Caco-2 (cell line): ENCODE measurements at regions not wholly inside any gene's neighbourhood (a gene's known extent, or its start where the extent isn't known, plus 50 kb on each side); places are given as distances from the start of the nearest gene placed in this dataset.

Source experiments
- BruUV-seq: library from RNA; stranded (reverse); fragments of 400-500 nt; replicated peaks from 2 replicates; lab custom pipeline; 2021; lab: Mats Ljungman, UMichigan
- CTCF ChIA-PET: fragments of 300-600 bp; sonication (Branson Sonifier 250); formaldehyde crosslinking; loops from one replicate; lab custom pipeline; 2022; ENCODE audit warnings: antibody characterized with exemption; lab: Charles Lee
- POLR2A ChIA-PET: fragments of 300-600 bp; sonication (Branson Sonifier 250); formaldehyde crosslinking; loops from one replicate; lab custom pipeline; 2022; ENCODE audit warnings: antibody characterized with exemption; lab: Charles Lee
- DNase-seq, 2 experiments: peaks; one replicate each; pipeline versions ENCODE4 v3.0.0 to v3.0.0-alpha.2; 2020 to 2022
- H3K27me3 ChIP-seq: replicated peaks from 2 replicates; pipeline ENCODE4 v1.6.0; 2011; ENCODE audit warnings: low read length; ENCODE audit not compliant: control insufficient read depth, insufficient read depth
- H3K36me3 ChIP-seq: 2 replicates; pipeline ENCODE4 v1.5.1; 2011; ENCODE audit warnings: low read length; ENCODE audit not compliant: control insufficient read depth, insufficient read depth
- H3K4me1 ChIP-seq: fragments of 250-450 bp; sonication (Bioruptor Pico); 2 replicates; pipeline ENCODE4 v1.5.1; 2020; ENCODE audit warnings: mild to moderate bottlenecking
- H3K4me3 ChIP-seq: 2 replicates; pipeline ENCODE4 v1.5.1; 2011; ENCODE audit warnings: low read depth, mild to moderate bottlenecking, control low read depth, low read length
- H3K9me3 ChIP-seq: fragments of 250-450 bp; sonication (Bioruptor Pico); 2 replicates; pipeline ENCODE4 v1.5.1; 2020; ENCODE audit warnings: mild to moderate bottlenecking, moderate library complexity
- H3K27ac Mint-ChIP-seq: one replicate; pipeline ENCODE4 v1.8.0; 2022; ENCODE audit warnings: mixed read lengths; ENCODE audit not compliant: unreplicated experiment
- H3K27me3 Mint-ChIP-seq: one replicate; pipeline ENCODE4 v1.8.0; 2022; ENCODE audit warnings: mixed read lengths; ENCODE audit not compliant: insufficient read depth, unreplicated experiment
- H3K36me3 Mint-ChIP-seq: one replicate; pipeline ENCODE4 v1.8.0; 2022; ENCODE audit warnings: mild to moderate bottlenecking, mixed read lengths; ENCODE audit not compliant: insufficient read depth, unreplicated experiment
- H3K4me1 Mint-ChIP-seq: one replicate; pipeline ENCODE4 v1.8.0; 2022; ENCODE audit warnings: low read depth, mixed read lengths; ENCODE audit not compliant: unreplicated experiment
- H3K4me3 Mint-ChIP-seq: one replicate; pipeline ENCODE4 v1.8.0; 2022; ENCODE audit warnings: mild to moderate bottlenecking, moderate library complexity, mixed read lengths; ENCODE audit not compliant: unreplicated experiment
- H3K9me3 Mint-ChIP-seq: one replicate; pipeline ENCODE4 v1.8.0; 2022; ENCODE audit warnings: mixed read lengths; ENCODE audit not compliant: unreplicated experiment
- CTCF ChIP-seq, 2 experiments: fragments of 200-600 bp in 1 of 2; IDR thresholded peaks; 1 replicate in 1 of 2; 2 replicates in 1 of 2; pipeline versions ENCODE4 v1.5.1 to v1.8.0; 2011 to 2022; ENCODE audit warnings: antibody characterized with exemption in 1 of 2, control low read depth in 1 of 2, inconsistent platforms in 1 of 2, low read depth in 1 of 2, low read length in 1 of 2, mild to moderate bottlenecking in 1 of 2, moderate library complexity in 1 of 2; ENCODE audit not compliant: insufficient read depth in 1 of 2, severe bottlenecking in 1 of 2, unreplicated experiment in 1 of 2
- intact Hi-C: fragments of 100-400 bp; cut with micrococcal nuclease; formaldehyde crosslinking; loops from one replicate; pipeline ENCODE4 v1.10.0; 2022; ENCODE audit not compliant: unreplicated experiment

DNA sequence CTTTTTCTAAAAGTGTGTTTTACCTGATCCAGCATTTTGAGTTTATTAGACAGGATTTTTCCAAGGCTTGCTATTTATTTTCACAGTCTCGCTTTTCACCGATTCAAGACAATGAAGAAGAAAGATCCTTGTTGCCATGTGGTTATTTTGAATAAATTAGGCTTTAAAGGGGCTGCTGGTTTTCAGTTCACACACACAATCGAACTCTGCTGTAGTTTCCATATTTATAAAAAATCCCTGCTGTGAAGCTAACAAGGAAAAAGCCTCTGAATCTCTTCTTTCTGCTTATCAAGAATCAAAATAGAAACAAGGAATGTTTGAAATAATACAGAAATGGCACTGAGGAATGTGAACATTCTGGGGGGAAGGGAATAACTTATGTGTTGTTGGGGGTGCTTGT lies 102.5 kb upstream of the KAZN start:
- no peak for TF ChIP-seq CTCF (IDR thresholded peaks at IDR 0.05; ENCODE audit: insufficient read depth in 1 of 2, low read depth in 1 of 2, low read length in 1 of 2, severe bottlenecking in 1 of 2, unreplicated experiment in 1 of 2)
- ChIA-PET CTCF (no interaction called here), POLR2A (no interaction called here)
- Histone ChIP-seq H3K36me3 (no peaks in the 10 kb centered on the region), H3K4me1 (no peaks in the 10 kb centered on the region), H3K4me3 (no peak overlapping the region), H3K27me3 (no peaks in the 10 kb centered on the region), H3K9me3 (no peaks in the 10 kb centered on the region)
- BruUV-seq, result no TSS peak
- peaks cover 4% of the 10 kb centered on the region for H3K27me3 Mint-ChIP-seq
- no peak overlapping the region for H3K4me3 Mint-ChIP-seq
- H3K9me3 Mint-ChIP-seq, result peaks cover 13% of the 10 kb centered on the region
- DNase-seq, result no peak
- no peaks in the 10 kb centered on the region for H3K4me1 Mint-ChIP-seq
- H3K27ac Mint-ChIP-seq, result no peak overlapping the region
- intact Hi-C loops, result no loop called here
- H3K36me3 Mint-ChIP-seq, result no peaks in the 10 kb centered on the region

GRCh38 chr1:14498839-14499238 lies 99.6 kb upstream of the KAZN start:
- intact Hi-C loops, result no loop called here
- CTCF ChIA-PET, result no interaction called here
- BruUV-seq, result no TSS peak

DNA sequence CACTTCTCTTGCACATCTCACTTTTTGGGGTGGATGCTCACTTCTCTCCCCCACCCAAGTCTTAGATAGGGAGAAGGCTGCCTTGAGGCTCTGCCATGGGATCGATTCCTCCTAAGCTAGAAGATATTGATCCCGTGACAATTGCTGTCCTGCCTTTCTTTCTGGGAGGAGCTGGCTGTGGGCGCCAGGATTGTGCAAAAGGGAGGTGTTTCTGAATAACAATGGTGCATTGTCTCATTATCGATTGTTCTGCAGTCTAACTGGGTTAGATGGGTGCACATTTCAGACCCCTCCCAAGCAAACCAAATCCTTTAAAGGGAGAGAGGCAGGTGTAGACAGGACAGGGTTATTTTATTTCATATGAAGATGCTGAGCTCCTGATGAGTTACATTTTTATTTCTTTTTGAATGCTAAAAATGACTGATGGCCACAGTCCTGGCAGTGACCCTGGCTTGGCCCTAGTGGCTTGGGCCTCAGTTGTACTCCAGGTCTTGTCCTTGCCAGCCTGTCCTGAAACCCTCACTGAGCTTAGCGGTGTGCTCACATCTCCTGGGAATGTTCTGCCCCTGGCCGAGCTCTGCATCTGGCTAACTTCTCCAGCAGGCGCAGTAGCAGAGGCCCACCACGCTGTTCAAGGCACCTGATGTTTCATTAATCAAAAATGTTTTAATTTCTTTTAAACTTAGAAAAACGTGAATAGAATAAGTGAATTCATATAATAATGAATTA lies 99.0 kb upstream of the KAZN start:
- H3K4me3 Mint-ChIP-seq, result no peak overlapping the region
- no TSS peak for BruUV-seq
- ChIA-PET CTCF (no interaction called here), POLR2A (no interaction called here)
- no peak for DNase-seq
- Histone ChIP-seq H3K36me3 (no peaks in the 10 kb centered on the region), H3K4me3 (no peak overlapping the region), H3K9me3 (no peaks in the 10 kb centered on the region), H3K4me1 (no peaks in the 10 kb centered on the region), H3K27me3 (no peaks in the 10 kb centered on the region)
- no peaks in the 10 kb centered on the region for H3K9me3 Mint-ChIP-seq
- no peak for TF ChIP-seq CTCF (IDR thresholded peaks at IDR 0.05; ENCODE audit: insufficient read depth in 1 of 2, low read depth in 1 of 2, low read length in 1 of 2, severe bottlenecking in 1 of 2, unreplicated experiment in 1 of 2)
- H3K4me1 Mint-ChIP-seq, result no peaks in the 10 kb centered on the region
- H3K27me3 Mint-ChIP-seq, result peaks cover 9% of the 10 kb centered on the region
- intact Hi-C loops, result no loop called here
- H3K27ac Mint-ChIP-seq, result no peak overlapping the region
- no peaks in the 10 kb centered on the region for H3K36me3 Mint-ChIP-seq

More at GRCh38 chr1:14498839-14499238, 99.6 kb upstream of the KAZN start:
- Mint-ChIP-seq H3K4me1 (no peaks in the 10 kb centered on the region), H3K9me3 (no peaks in the 10 kb centered on the region), H3K36me3 (no peaks in the 10 kb centered on the region), H3K27me3 (peaks cover 4% of the 10 kb centered on the region), H3K27ac (no peak overlapping the region), H3K4me3 (no peak overlapping the region)
- no peak for TF ChIP-seq CTCF (IDR thresholded peaks at IDR 0.05; ENCODE audit: insufficient read depth in 1 of 2, low read depth in 1 of 2, low read length in 1 of 2, severe bottlenecking in 1 of 2, unreplicated experiment in 1 of 2)
- no peak overlapping the region for H3K4me3 ChIP-seq
- no peaks in the 10 kb centered on the region for H3K36me3 ChIP-seq
- POLR2A ChIA-PET, result no interaction called here
- no peaks in the 10 kb centered on the region for H3K27me3 ChIP-seq
- H3K4me1 ChIP-seq, result no peaks in the 10 kb centered on the region
- no peaks in the 10 kb centered on the region for H3K9me3 ChIP-seq
- no peak for DNase-seq
